Endothelial cell of umbilical vein (primary cell): ENCODE measurements at regions not wholly inside any gene's neighbourhood (a gene's known extent, or its start where the extent isn't known, plus 50 kb on each side); places are given as distances from the start of the nearest gene placed in this dataset.

Experiments used
- BruUV-seq: library from RNA; stranded (reverse); fragments of 400-500 nt; replicated peaks from 2 replicates; lab custom pipeline; 2021; lab: Mats Ljungman, UMichigan
- CTCF ChIA-PET: fragments of 300-600, 350-600 bp; sonication (Branson Sonifier 250); formaldehyde crosslinking; loops from one replicate; lab custom pipeline; 2021; ENCODE audit warnings: antibody characterized with exemption, inconsistent platforms; lab: Charles Lee
- POLR2A ChIA-PET: fragments of 300-600, 350-600 bp; sonication (Branson Sonifier 250); formaldehyde crosslinking; loops from one replicate; lab custom pipeline; 2021; ENCODE audit warnings: antibody characterized with exemption, inconsistent platforms; lab: Charles Lee
- DNase-seq: peaks from one replicate; pipeline ENCODE4 v3.0.0-alpha.2; 2011; ENCODE audit warnings: low read depth, low spot score
- FAIRE-seq: peaks from 2 replicates; lab custom pipeline; 2011; peaks lifted over from hg19 to GRCh38; lab: Jason Lieb, UNC
- H2AFZ ChIP-seq: 2 replicates; pipeline ENCODE4 v1.6.0; 2012; ENCODE audit warnings: low read depth, low read length, control low read depth, inconsistent platforms
- H3K27ac ChIP-seq: 2 replicates; pipeline ENCODE4 v1.5.1; 2011; ENCODE audit warnings: low read depth, mild to moderate bottlenecking, control low read depth, low read length, moderate library complexity; ENCODE audit not compliant: insufficient read depth
- H3K27me3 ChIP-seq, 2 experiments: 2 replicates each; pipeline versions ENCODE4 v1.6.0 to v1.6.1; 2011; ENCODE audit warnings: low read length in 2 of 2, mixed read lengths in 1 of 2; ENCODE audit not compliant: control insufficient read depth in 2 of 2, insufficient read depth in 2 of 2
- H3K36me3 ChIP-seq, 2 experiments: 2 replicates in 1 of 2; 3 replicates in 1 of 2; pipeline ENCODE4 v1.5.1; 2011; ENCODE audit warnings: low read length in 2 of 2, mild to moderate bottlenecking in 1 of 2, moderate library complexity in 1 of 2; ENCODE audit not compliant: control insufficient read depth in 2 of 2, insufficient read depth in 2 of 2; ENCODE audit errors: extremely low read depth in 1 of 2
- H3K4me1 ChIP-seq: 3 replicates; pipeline ENCODE4 v1.5.1; 2011; ENCODE audit warnings: mild to moderate bottlenecking, low read length; ENCODE audit not compliant: control insufficient read depth, insufficient read depth; ENCODE audit errors: extremely low read depth
- H3K4me2 ChIP-seq: 2 replicates; pipeline ENCODE4 v1.6.1; 2011; ENCODE audit warnings: low read length, control low read depth, mixed read lengths; ENCODE audit not compliant: insufficient read depth
- H3K4me3 ChIP-seq, 3 experiments: fragments of 200-600 bp in 1 of 3; sonication (generic), shearing (Covaris generic) in 1 of 3; replicated peaks in 1 of 3; 2 replicates each; pipeline ENCODE4 v1.5.1; 2011 to 2016; ENCODE audit warnings: control low read depth in 3 of 3, low read length in 3 of 3, mild to moderate bottlenecking in 2 of 3, inconsistent platforms in 1 of 3, low read depth in 1 of 3, moderate library complexity in 1 of 3; ENCODE audit not compliant: insufficient read depth in 1 of 3
- H3K79me2 ChIP-seq: 2 replicates; pipeline ENCODE4 v1.6.0; 2012; ENCODE audit warnings: low read length, inconsistent platforms; ENCODE audit not compliant: control insufficient read depth, insufficient read depth
- H3K9ac ChIP-seq: replicated peaks from 2 replicates; pipeline ENCODE3; 2011; ENCODE audit warnings: low read length, control low read depth; ENCODE audit not compliant: insufficient read depth; ENCODE audit errors: extremely low read depth
- H3K9me1 ChIP-seq: replicated peaks from 3 replicates; pipeline ENCODE4 v1.6.0; 2011; ENCODE audit warnings: mild to moderate bottlenecking, low read length; ENCODE audit not compliant: control insufficient read depth, insufficient read depth; ENCODE audit errors: extremely low read depth
- H3K9me3 ChIP-seq: replicated peaks from 2 replicates; pipeline ENCODE4 v1.5.1; 2012; ENCODE audit warnings: low read length, inconsistent platforms; ENCODE audit not compliant: control insufficient read depth, insufficient read depth
- H4K20me1 ChIP-seq: replicated peaks from 2 replicates; pipeline ENCODE3; 2011; ENCODE audit warnings: mild to moderate bottlenecking, low read length; ENCODE audit not compliant: control insufficient read depth, insufficient read depth; ENCODE audit errors: extremely low read depth
- EZH2 ChIP-seq: IDR thresholded peaks from 2 replicates; pipeline ENCODE4 v1.6.1; 2012; ENCODE audit warnings: borderline replicate concordance, low read depth, mild to moderate bottlenecking, moderate library complexity, low read length, inconsistent platforms; ENCODE audit not compliant: severe bottlenecking
- JUN ChIP-seq: IDR thresholded peaks from 2 replicates; pipeline ENCODE4 v1.6.1; 2011; ENCODE audit warnings: borderline replicate concordance, low read depth; ENCODE audit not compliant: insufficient read length, insufficient read depth
- POLR2AphosphoS5 ChIP-seq: IDR thresholded peaks from 2 replicates; pipeline ENCODE4 v1.6.1; 2012; ENCODE audit warnings: low read depth, mild to moderate bottlenecking, control low read depth, low read length, moderate library complexity; ENCODE audit not compliant: insufficient read depth
- dilution Hi-C: fragments of 300-500 bp; cut with MboI; formaldehyde crosslinking; loops from one replicate; pipeline ENCODE4 v1.15.0; 2019; ENCODE audit warnings: low sequenced_read_pairs; ENCODE audit not compliant: extremely low pct_ligation_motif_present
- intact Hi-C: fragments of 100-400 bp; cut with micrococcal nuclease; formaldehyde crosslinking; loops from one replicate; pipeline ENCODE4 v1.10.0; 2022
- TF ChIP-seq, protein P1 (sequence below), 2 donors: IDR thresholded peaks; 1 replicate in 1 of 2; 2 replicates in 1 of 2; pipeline ENCODE4 v1.5.1; 2011; ENCODE audit warnings: low read length in 2 of 2, mild to moderate bottlenecking in 2 of 2, moderate library complexity in 2 of 2, control low read depth in 1 of 2, inconsistent platforms in 1 of 2, low read depth in 1 of 2; ENCODE audit not compliant: insufficient read depth in 1 of 2; ENCODE audit errors: extremely low read depth in 1 of 2

DNA sequence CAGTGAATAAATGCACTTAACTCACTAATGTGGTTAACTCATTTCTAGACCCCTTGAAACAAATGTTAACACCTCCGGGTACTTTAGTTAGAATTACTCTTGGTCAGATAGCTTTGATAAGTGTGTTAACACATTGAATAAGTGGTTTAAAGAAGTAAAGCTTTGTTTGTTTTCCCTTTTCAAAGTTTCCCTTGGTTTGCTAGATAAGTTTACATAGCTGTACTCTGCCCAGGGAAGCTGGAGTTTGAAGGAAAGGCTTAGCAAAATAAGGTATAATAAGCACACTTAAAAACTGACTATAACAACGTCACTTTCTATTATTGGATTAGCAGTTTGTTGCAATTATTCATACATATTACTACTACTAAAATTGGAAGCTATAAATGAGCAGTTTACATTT, 1233.9 kb upstream of the ADGRL2 start:
- FAIRE-seq (no peak), DNase-seq (no peak)
- TF ChIP-seq EZH2 (no peak), POLR2AphosphoS5 (no peak)
- TF ChIP-seq, protein P1, sequence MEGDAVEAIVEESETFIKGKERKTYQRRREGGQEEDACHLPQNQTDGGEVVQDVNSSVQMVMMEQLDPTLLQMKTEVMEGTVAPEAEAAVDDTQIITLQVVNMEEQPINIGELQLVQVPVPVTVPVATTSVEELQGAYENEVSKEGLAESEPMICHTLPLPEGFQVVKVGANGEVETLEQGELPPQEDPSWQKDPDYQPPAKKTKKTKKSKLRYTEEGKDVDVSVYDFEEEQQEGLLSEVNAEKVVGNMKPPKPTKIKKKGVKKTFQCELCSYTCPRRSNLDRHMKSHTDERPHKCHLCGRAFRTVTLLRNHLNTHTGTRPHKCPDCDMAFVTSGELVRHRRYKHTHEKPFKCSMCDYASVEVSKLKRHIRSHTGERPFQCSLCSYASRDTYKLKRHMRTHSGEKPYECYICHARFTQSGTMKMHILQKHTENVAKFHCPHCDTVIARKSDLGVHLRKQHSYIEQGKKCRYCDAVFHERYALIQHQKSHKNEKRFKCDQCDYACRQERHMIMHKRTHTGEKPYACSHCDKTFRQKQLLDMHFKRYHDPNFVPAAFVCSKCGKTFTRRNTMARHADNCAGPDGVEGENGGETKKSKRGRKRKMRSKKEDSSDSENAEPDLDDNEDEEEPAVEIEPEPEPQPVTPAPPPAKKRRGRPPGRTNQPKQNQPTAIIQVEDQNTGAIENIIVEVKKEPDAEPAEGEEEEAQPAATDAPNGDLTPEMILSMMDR (IDR thresholded peaks at IDR 0.05; ENCODE audit: extremely low read depth in 1 of 2, insufficient read depth in 1 of 2, low read depth in 1 of 2, low read length in 2 of 2): no peak
- Histone ChIP-seq H3K9me3 (no peaks in the 10 kb centered on the region), H3K9me1 (no peaks in the 10 kb centered on the region), H3K4me2 (no peak overlapping the region), H3K79me2 (no peaks in the 10 kb centered on the region), H3K27ac (no peak overlapping the region), H3K4me1 (no peaks in the 10 kb centered on the region), H3K36me3 (no peaks in the 10 kb centered on the region), H3K4me3 (no peak overlapping the region), H2AFZ (no peak overlapping the region), H3K27me3 (no peaks in the 10 kb centered on the region), H3K9ac (no peak overlapping the region), H4K20me1 (no peaks in the 10 kb centered on the region)
- CTCF ChIA-PET: interaction anchor here (0.9 to 1.1 kb wide), 2 partner anchors 9 to 18 kb away, joined by 4 to 6 read pairs; no protein-coding TSS in a partner anchor
- BruUV-seq: no TSS peak
- intact Hi-C loops: no loop called here
- dilution Hi-C loops: no loop called here
- POLR2A ChIA-PET: no interaction called here

DNA sequence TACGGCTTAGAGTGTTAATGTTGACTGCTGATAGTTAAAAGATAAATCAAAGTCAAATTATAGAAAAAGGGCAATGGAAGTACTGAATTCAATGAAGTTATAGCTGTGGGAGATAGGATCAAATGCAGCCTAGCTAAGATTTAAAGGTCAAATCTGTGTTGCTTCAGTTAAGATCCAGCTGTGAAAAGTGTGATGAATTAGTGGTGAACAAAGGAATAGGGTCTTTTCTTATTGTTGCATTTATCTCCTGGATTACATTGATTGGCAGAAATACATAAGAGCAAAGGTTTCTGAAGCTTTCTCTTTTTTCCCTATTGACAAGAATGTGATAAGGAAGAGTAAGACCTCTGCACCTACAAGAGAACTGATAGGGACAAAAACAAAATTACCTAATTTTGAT, 1234.6 kb upstream of the ADGRL2 start:
- BruUV-seq: no TSS peak
- Histone ChIP-seq H3K4me2 (no peak overlapping the region), H3K27me3 (no peaks in the 10 kb centered on the region), H2AFZ (no peak overlapping the region), H3K27ac (no peak overlapping the region), H3K4me3 (no peak overlapping the region), H3K36me3 (no peaks in the 10 kb centered on the region), H3K9me3 (no peaks in the 10 kb centered on the region), H3K9me1 (no peaks in the 10 kb centered on the region), H3K9ac (no peak overlapping the region), H3K4me1 (no peaks in the 10 kb centered on the region), H4K20me1 (no peaks in the 10 kb centered on the region), H3K79me2 (no peaks in the 10 kb centered on the region)
- no peak for FAIRE-seq
- dilution Hi-C loops: no loop called here
- CTCF ChIA-PET: no interaction called here
- POLR2A ChIA-PET: no interaction called here
- DNase-seq: no peak
- intact Hi-C loops: no loop called here
- TF ChIP-seq EZH2 (no peak), JUN (no peak)
